DOHH2 (cell line): ENCODE measurements at regions not wholly inside any gene's neighbourhood (a gene's known extent, or its start where the extent isn't known, plus 50 kb on each side); places are given as distances from the start of the nearest gene placed in this dataset.

Source experiments
- H3F3A ChIP-seq: fragments of 200-600 bp; sonication (generic), shearing (Covaris generic); 2 replicates; pipeline ENCODE4 v1.6.0; 2016; ENCODE audit warnings: antibody characterized with exemption, mild to moderate bottlenecking; ENCODE audit not compliant: control insufficient read depth, insufficient read depth
- H3K27ac ChIP-seq: fragments of 200-600 bp; sonication (generic); 2 replicates; pipeline ENCODE4 v1.5.1; 2014; ENCODE audit warnings: low read depth, mild to moderate bottlenecking, low read length, moderate library complexity
- H3K27me3 ChIP-seq: fragments of 200-600 bp; sonication (generic); 2 replicates; pipeline ENCODE4 v1.6.1; 2014; ENCODE audit warnings: mild to moderate bottlenecking, low read length, mixed read lengths; ENCODE audit not compliant: control insufficient read depth
- H3K36me3 ChIP-seq: fragments of 200-600 bp; sonication (generic); 2 replicates; pipeline ENCODE4 v1.6.1; 2014; ENCODE audit warnings: mild to moderate bottlenecking, low read length, moderate library complexity, mixed read lengths; ENCODE audit not compliant: control insufficient read depth
- H3K4me1 ChIP-seq: fragments of 200-600 bp; sonication (generic); 2 replicates; pipeline ENCODE4 v1.6.1; 2014; ENCODE audit warnings: mild to moderate bottlenecking, low read length, mixed read lengths; ENCODE audit not compliant: control insufficient read depth
- H3K4me2 ChIP-seq: fragments of 200-600 bp; sonication (generic); 2 replicates; pipeline ENCODE4 v1.6.0; 2014; ENCODE audit warnings: mild to moderate bottlenecking, low read length, moderate library complexity
- H3K4me3 ChIP-seq: fragments of 200-600 bp; sonication (generic); 2 replicates; pipeline ENCODE4 v1.5.1; 2014; ENCODE audit warnings: mild to moderate bottlenecking, low read length, mixed read lengths
- H3K79me2 ChIP-seq: fragments of 200-600 bp; sonication (generic); 2 replicates; pipeline ENCODE4 v1.6.1; 2014; ENCODE audit warnings: mild to moderate bottlenecking, low read length, mixed read lengths; ENCODE audit not compliant: control insufficient read depth
- H3K9me2 ChIP-seq: fragments of 200-600 bp; sonication (generic); replicated peaks from 2 replicates; pipeline ENCODE4 v1.6.1; 2014; ENCODE audit warnings: mild to moderate bottlenecking, low read length, mixed read lengths; ENCODE audit not compliant: control insufficient read depth
- H3K9me3 ChIP-seq: fragments of 200-600 bp; sonication (generic); 2 replicates; pipeline ENCODE4 v1.6.1; 2014; ENCODE audit warnings: antibody characterized with exemption, low read length, mixed read lengths; ENCODE audit not compliant: control insufficient read depth, insufficient read depth
- H4K20me1 ChIP-seq: fragments of 200-600 bp; sonication (generic); 2 replicates; pipeline ENCODE4 v1.6.0; 2014; ENCODE audit warnings: low read depth, mild to moderate bottlenecking, antibody characterized with exemption, low read length, moderate library complexity; ENCODE audit not compliant: control insufficient read depth, insufficient read depth
- EZH2phosphoT487 ChIP-seq: fragments of 200-600 bp; sonication (generic); IDR thresholded peaks from 2 replicates; pipeline ENCODE4 v1.6.1; 2017; ENCODE audit warnings: borderline replicate concordance, mild to moderate bottlenecking, antibody characterized with exemption, low read length, moderate library complexity, mixed read lengths
- TF ChIP-seq, protein P1 (sequence below): fragments of 200-600 bp; sonication (generic); IDR thresholded peaks from one replicate; pipeline ENCODE4 v1.5.1; 2014; ENCODE audit warnings: antibody characterized with exemption, mild to moderate bottlenecking, low read depth, low read length; ENCODE audit not compliant: poor library complexity, severe bottlenecking

DNA sequence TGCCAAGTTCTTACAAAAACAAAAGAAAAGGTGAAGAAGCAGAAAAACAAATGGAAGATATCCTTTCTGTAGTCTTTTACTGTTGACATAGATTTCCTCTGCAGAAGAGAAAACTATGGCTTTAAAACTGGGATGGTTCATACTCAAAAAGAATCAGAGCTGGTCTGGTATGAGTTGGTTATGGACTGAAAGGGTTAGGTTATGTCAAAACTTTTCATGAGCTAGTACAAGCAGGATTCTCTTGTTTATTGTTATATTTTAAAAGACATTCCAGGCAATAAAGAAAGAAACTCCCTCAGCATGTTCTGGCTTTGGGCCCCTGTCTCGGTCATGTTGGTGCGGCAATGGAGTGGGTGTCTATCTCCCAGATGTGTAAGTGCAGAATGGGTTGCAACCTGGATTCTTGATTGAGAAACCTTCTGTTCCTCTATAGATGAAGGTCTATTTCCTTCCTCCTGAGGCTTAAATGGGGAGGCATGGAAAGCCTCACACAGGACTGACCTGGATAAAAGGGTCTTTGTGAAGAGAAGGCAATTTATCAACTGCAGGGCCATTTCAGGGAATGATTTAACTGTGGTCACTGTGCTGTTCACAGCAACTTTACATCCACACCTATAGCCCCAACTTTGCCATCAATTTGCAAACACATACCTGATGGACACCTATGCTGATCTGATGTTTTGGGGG is 209.6 kb upstream of the TNC start:
- no peak overlapping the region for H3K4me2 ChIP-seq

DNA sequence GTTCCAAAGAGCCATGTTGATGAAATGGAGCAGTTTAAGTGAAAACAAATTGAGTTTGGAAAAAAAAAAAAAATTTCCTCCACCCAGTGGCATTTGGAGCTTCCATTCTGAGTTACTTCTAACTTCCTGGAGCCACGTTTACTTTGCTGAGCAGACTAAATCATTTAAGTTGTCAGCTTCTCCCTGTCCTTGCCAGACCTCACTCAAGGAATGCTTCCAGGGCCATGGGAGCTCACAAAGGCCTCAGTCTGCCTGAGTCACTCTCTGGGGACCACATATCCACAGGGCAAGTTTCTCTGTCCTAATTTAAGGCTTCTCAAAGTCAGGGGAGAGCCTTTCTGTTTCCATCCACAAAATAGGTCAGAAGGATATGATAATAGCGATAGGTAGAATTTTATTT is 210.3 kb upstream of the TNC start:
- Histone ChIP-seq H3K9me2 (no peaks in the 10 kb centered on the region), H3K4me2 (no peak overlapping the region)

More for the DNA sequence above, 209.6 kb upstream of the TNC start:
- Histone ChIP-seq H3K9me2 (no peaks in the 10 kb centered on the region), H3K27me3 (no peaks in the 10 kb centered on the region), H3K4me1 (no peaks in the 10 kb centered on the region), H4K20me1 (no peaks in the 10 kb centered on the region), H3K4me3 (no peak overlapping the region), H3K9me3 (no peaks in the 10 kb centered on the region), H3F3A (no peaks in the 10 kb centered on the region), H3K36me3 (no peaks in the 10 kb centered on the region), H3K27ac (no peak overlapping the region), H3K79me2 (no peaks in the 10 kb centered on the region)
- TF ChIP-seq, protein P1, sequence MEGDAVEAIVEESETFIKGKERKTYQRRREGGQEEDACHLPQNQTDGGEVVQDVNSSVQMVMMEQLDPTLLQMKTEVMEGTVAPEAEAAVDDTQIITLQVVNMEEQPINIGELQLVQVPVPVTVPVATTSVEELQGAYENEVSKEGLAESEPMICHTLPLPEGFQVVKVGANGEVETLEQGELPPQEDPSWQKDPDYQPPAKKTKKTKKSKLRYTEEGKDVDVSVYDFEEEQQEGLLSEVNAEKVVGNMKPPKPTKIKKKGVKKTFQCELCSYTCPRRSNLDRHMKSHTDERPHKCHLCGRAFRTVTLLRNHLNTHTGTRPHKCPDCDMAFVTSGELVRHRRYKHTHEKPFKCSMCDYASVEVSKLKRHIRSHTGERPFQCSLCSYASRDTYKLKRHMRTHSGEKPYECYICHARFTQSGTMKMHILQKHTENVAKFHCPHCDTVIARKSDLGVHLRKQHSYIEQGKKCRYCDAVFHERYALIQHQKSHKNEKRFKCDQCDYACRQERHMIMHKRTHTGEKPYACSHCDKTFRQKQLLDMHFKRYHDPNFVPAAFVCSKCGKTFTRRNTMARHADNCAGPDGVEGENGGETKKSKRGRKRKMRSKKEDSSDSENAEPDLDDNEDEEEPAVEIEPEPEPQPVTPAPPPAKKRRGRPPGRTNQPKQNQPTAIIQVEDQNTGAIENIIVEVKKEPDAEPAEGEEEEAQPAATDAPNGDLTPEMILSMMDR = no peak
- no peak for TF ChIP-seq EZH2phosphoT487

DNA sequence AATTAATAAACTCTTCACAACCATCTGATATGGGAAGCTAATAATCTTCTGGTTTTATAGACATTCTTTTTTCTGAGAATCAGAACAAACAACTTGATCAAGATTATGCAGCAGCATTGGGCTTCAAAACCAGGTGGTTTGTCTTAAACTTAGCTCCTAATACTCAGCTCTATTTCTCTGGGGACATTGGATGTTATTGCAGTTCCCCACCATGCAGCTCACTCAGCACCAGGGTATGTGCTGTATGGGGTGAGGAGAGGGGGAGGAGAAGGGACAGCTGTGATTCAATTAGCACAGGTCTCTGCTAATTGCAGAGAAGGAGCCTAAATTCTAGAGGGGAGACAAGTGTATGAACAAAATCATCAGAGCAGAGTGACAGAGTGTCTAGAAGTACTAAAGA is 210.7 kb upstream of the TNC start:
- Histone ChIP-seq H3K4me1 (no peaks in the 10 kb centered on the region), H3K27me3 (no peaks in the 10 kb centered on the region), H3F3A (no peaks in the 10 kb centered on the region), H3K4me3 (no peak overlapping the region), H4K20me1 (no peaks in the 10 kb centered on the region), H3K27ac (no peak overlapping the region), H3K9me2 (no peaks in the 10 kb centered on the region), H3K4me2 (no peak overlapping the region), H3K36me3 (no peaks in the 10 kb centered on the region), H3K9me3 (no peaks in the 10 kb centered on the region), H3K79me2 (no peaks in the 10 kb centered on the region)
- no peak for TF ChIP-seq EZH2phosphoT487
- TF ChIP-seq, protein P1 = no peak

More for the DNA sequence above, 210.3 kb upstream of the TNC start:
- Histone ChIP-seq H3K9me3 (no peaks in the 10 kb centered on the region), H3K79me2 (no peaks in the 10 kb centered on the region), H3K4me1 (no peaks in the 10 kb centered on the region), H4K20me1 (no peaks in the 10 kb centered on the region), H3K27me3 (no peaks in the 10 kb centered on the region), H3K4me3 (no peak overlapping the region), H3F3A (no peaks in the 10 kb centered on the region), H3K36me3 (no peaks in the 10 kb centered on the region), H3K27ac (no peak overlapping the region)
- TF ChIP-seq EZH2phosphoT487 = no peak
- TF ChIP-seq, protein P1 = no peak
